SKM-1 (cell line): ENCODE measurements at regions not wholly inside any gene's neighbourhood (a gene's known extent, or its start where the extent isn't known, plus 50 kb on each side); places are given as distances from the start of the nearest gene placed in this dataset.

Source experiments
- DNase-seq: peaks from one replicate; lab custom pipeline; 2025; ENCODE audit not compliant: unreplicated experiment; lab: John Stamatoyannopoulos, UW

- DNase-seq: no peak
Measured at GRCh38 chr7:42624471-42624870, 287.4 kb downstream of the C7orf25 start.

- no peak for DNase-seq
Measured at GRCh38 chr7:42621543-42622219, 290.2 kb downstream of the C7orf25 start.

GRCh38 chr7:42618651-42619360 lies 293.1 kb downstream of the C7orf25 start:
- no peak for DNase-seq

- DNase-seq: no peak
Measured at GRCh38 chr7:42617806-42618457, 293.9 kb downstream of the C7orf25 start.

GRCh38 chr7:42617071-42617765 lies 294.7 kb downstream of the C7orf25 start:
- DNase-seq: no peak

- no peak for DNase-seq
Measured at GRCh38 chr7:42614636-42615035, 297.2 kb downstream of the C7orf25 start.

GRCh38 chr7:42611961-42612360 lies 299.9 kb downstream of the C7orf25 start:
- no peak for DNase-seq

GRCh38 chr7:42611289-42611928 lies 300.5 kb downstream of the C7orf25 start:
- no peak for DNase-seq

- DNase-seq: no peak
Measured at GRCh38 chr7:42606193-42606905, 305.5 kb downstream of the C7orf25 start.

GRCh38 chr7:42605406-42606192 lies 306.3 kb downstream of the C7orf25 start:
- no peak for DNase-seq

GRCh38 chr7:42603496-42603895 lies 308.4 kb downstream of the C7orf25 start:
- DNase-seq: no peak

- no peak for DNase-seq
Measured at GRCh38 chr7:42597300-42597699, 314.6 kb downstream of the C7orf25 start.

- DNase-seq: no peak
Measured at GRCh38 chr7:42596737-42597136, 315.1 kb downstream of the C7orf25 start.

GRCh38 chr7:42593860-42594259 lies 318.0 kb downstream of the C7orf25 start:
- no peak for DNase-seq

GRCh38 chr7:42590771-42591310 lies 321.0 kb downstream of the C7orf25 start:
- DNase-seq: no peak

- no peak for DNase-seq
Measured at GRCh38 chr7:42588876-42589275, 323.0 kb downstream of the C7orf25 start.

- no peak for DNase-seq
Measured at GRCh38 chr7:42587806-42588205, 324.1 kb downstream of the C7orf25 start.

GRCh38 chr7:42580061-42580460 lies 331.8 kb downstream of the C7orf25 start:
- DNase-seq: no peak

GRCh38 chr7:42575171-42575570 lies 336.7 kb downstream of the C7orf25 start:
- no peak for DNase-seq
